GM18505 (cell line): ENCODE measurements at regions not wholly inside any gene's neighbourhood (a gene's known extent, or its start where the extent isn't known, plus 50 kb on each side); places are given as distances from the start of the nearest gene placed in this dataset.

Experiments
- ATAC-seq: cut with Tn5 transposase; IDR thresholded peaks from one replicate; pipeline ENCODE4 v1.9.1; 2021; ENCODE audit not compliant: unreplicated experiment
- POLR2A ChIP-seq: IDR thresholded peaks from 4 replicates; pipeline ENCODE4 v1.6.1; 2011; ENCODE audit warnings: borderline replicate concordance; ENCODE audit not compliant: insufficient read depth, insufficient read length; ENCODE audit errors: extremely low read depth

- no peak for ATAC-seq
- no peak for TF ChIP-seq POLR2A
Observed at GRCh38 chr12:92562063-92562734, 140.6 kb upstream of the PLEKHG7 start.

- ATAC-seq = no peak
Observed at GRCh38 chr12:92561543-92561899, 141.3 kb upstream of the PLEKHG7 start.

GRCh38 chr12:92560713-92561542 is 141.9 kb upstream of the PLEKHG7 start:
- no peak for ATAC-seq
- TF ChIP-seq POLR2A = no peak

More at GRCh38 chr12:92561543-92561899, 141.3 kb upstream of the PLEKHG7 start:
- TF ChIP-seq POLR2A = no peak

- ATAC-seq = no peak
- TF ChIP-seq POLR2A = no peak
Observed at GRCh38 chr12:92558806-92559205, 144.0 kb upstream of the PLEKHG7 start.

GRCh38 chr12:92558215-92558773 is 144.5 kb upstream of the PLEKHG7 start:
- no peak for ATAC-seq

GRCh38 chr12:92557422-92557724 is 145.4 kb upstream of the PLEKHG7 start:
- no peak for TF ChIP-seq POLR2A
- no peak for ATAC-seq

More at GRCh38 chr12:92558215-92558773, 144.5 kb upstream of the PLEKHG7 start:
- peak; percentile 34 for TF ChIP-seq POLR2A

GRCh38 chr12:92556637-92557421 is 146.0 kb upstream of the PLEKHG7 start:
- TF ChIP-seq POLR2A = peak; percentile 73
- ATAC-seq = no peak

- ATAC-seq = no peak
- TF ChIP-seq POLR2A = peak; percentile 56
Observed at GRCh38 chr12:92556141-92556540, 146.6 kb upstream of the PLEKHG7 start.

- TF ChIP-seq POLR2A = no peak
- ATAC-seq = no peak
Observed at GRCh38 chr12:92554158-92555073, 148.4 kb upstream of the PLEKHG7 start.

- TF ChIP-seq POLR2A = peak; percentile 51
- ATAC-seq = no peak
Observed at GRCh38 chr12:92553389-92553788, 149.4 kb upstream of the PLEKHG7 start.

- TF ChIP-seq POLR2A = no peak
- ATAC-seq = no peak
Observed at GRCh38 chr12:92552412-92553108, 150.2 kb upstream of the PLEKHG7 start.
